Loucy (cell line): ENCODE measurements at regions not wholly inside any gene's neighbourhood (a gene's known extent, or its start where the extent isn't known, plus 50 kb on each side); places are given as distances from the start of the nearest gene placed in this dataset.

ENCODE experiments used
- CTCF ChIP-seq: fragments of 200-600 bp; sonication (generic); conservative IDR thresholded peaks from 2 replicates; pipeline ENCODE4 v1.5.1; 2014; ENCODE audit warnings: mild to moderate bottlenecking, antibody characterized with exemption, low read length
- EZH2phosphoT487 ChIP-seq: fragments of 200-600 bp; IDR thresholded peaks from 2 replicates; pipeline ENCODE4 v1.6.1; 2018; ENCODE audit warnings: antibody characterized with exemption, mild to moderate bottlenecking, moderate library complexity, borderline replicate concordance

GRCh38 chrX:150094996-150095395 is 156.7 kb upstream of the EOLA2 start:
- TF ChIP-seq CTCF (no peak), EZH2phosphoT487 (no peak)
